ENCODE measurements at regions not wholly inside any gene's neighbourhood (a gene's known extent, or its start where the extent isn't known, plus 50 kb on each side); places are given as distances from the start of the nearest gene placed in this dataset.
"Not testable (repeated sequence)": the region's sequence is repeated elsewhere in the genome, so short reads cannot be mapped to it uniquely, and the experiment has no call there.

- H3K4me3 ChIP-seq (ENCODE audit: low read length in 2 of 2); CTCF ChIA-PET (ENCODE audit: partially characterized antibody); H3K27ac ChIP-seq (ENCODE audit: low read depth, low read length); H3K27ac Mint-ChIP-seq; H3K4me3 Mint-ChIP-seq; H3K4me1 ChIP-seq (ENCODE audit: insufficient read depth, low read length); H3K9me3 ChIP-seq (ENCODE audit: control insufficient read depth in 1 of 2, low read length in 2 of 2); intact Hi-C loops (cut with micrococcal nuclease); POLR2A ChIA-PET (ENCODE audit: partially characterized antibody); H3K36me3 Mint-ChIP-seq; DNase-seq; H3K36me3 ChIP-seq (ENCODE audit: insufficient read depth, low read length); H3K27me3 ChIP-seq (ENCODE audit: insufficient read depth, low read length); H3K4me1 Mint-ChIP-seq: not testable (repeated sequence)
- Mint-ChIP-seq H3K9me3 (peaks cover 2 to 10% (median 3%) of the 10 kb centered on the region in 8 donors), H3K27me3 (peaks cover 27 to 28% of the 10 kb centered on the region in 2 donors)
These were observed 67.0 kb upstream of the ARL15 start for GRCh38 chr5:54377339-54377738.

GRCh38 chr5:54370982-54371381 lies 60.6 kb upstream of the ARL15 start:
- Histone ChIP-seq H3K27ac (ENCODE audit: low read depth, low read length) (no peak overlapping the region), H3K27me3 (ENCODE audit: insufficient read depth, low read length) (no peaks in the 10 kb centered on the region), H3K4me1 (ENCODE audit: insufficient read depth, low read length) (no peaks in the 10 kb centered on the region), H3K9me3 (ENCODE audit: control insufficient read depth in 1 of 2, low read length in 2 of 2) (no peaks in the 10 kb centered on the region), H3K4me3 (ENCODE audit: low read length in 2 of 2) (no peak overlapping the region), H3K36me3 (ENCODE audit: insufficient read depth, low read length) (no peaks in the 10 kb centered on the region)
- no peaks in the 10 kb centered on the region for H3K36me3 Mint-ChIP-seq
- intact Hi-C loops (cut with micrococcal nuclease) = no loop called here
- POLR2A ChIA-PET (ENCODE audit: partially characterized antibody) = no interaction called here
- DNase-seq = no peak
- H3K4me3 Mint-ChIP-seq = no peak overlapping the region
- H3K9me3 Mint-ChIP-seq = peaks cover 0 to 4% (median 0%) of the 10 kb centered on the region in 8 donors
- CTCF ChIA-PET (ENCODE audit: partially characterized antibody) = no interaction called here
- H3K27ac Mint-ChIP-seq = no peak overlapping the region
- H3K27me3 Mint-ChIP-seq = peaks cover 13 to 19% of the 10 kb centered on the region in 2 donors
- H3K4me1 Mint-ChIP-seq = no peaks in the 10 kb centered on the region

GRCh38 chr5:54367844-54368243 lies 57.5 kb upstream of the ARL15 start:
- POLR2A ChIA-PET (ENCODE audit: partially characterized antibody) = interaction anchor here (1.0 kb wide), 1 partner anchor 471 kb away, joined by 3 read pairs; no protein-coding TSS in a partner anchor

GRCh38 chr5:54366707-54367106 lies 56.3 kb upstream of the ARL15 start:
- DNase-seq = no peak
- Histone ChIP-seq H3K36me3 (ENCODE audit: insufficient read depth, low read length) (no peaks in the 10 kb centered on the region), H3K9me3 (ENCODE audit: control insufficient read depth in 1 of 2, low read length in 2 of 2) (no peaks in the 10 kb centered on the region), H3K4me3 (ENCODE audit: low read length in 2 of 2) (no peak overlapping the region), H3K27me3 (ENCODE audit: insufficient read depth, low read length) (no peaks in the 10 kb centered on the region), H3K4me1 (ENCODE audit: insufficient read depth, low read length) (no peaks in the 10 kb centered on the region), H3K27ac (ENCODE audit: low read depth, low read length) (no peak overlapping the region)
- H3K27ac Mint-ChIP-seq = no peak overlapping the region
- H3K4me3 Mint-ChIP-seq = no peak overlapping the region
- POLR2A ChIA-PET (ENCODE audit: partially characterized antibody) = interaction anchor here (1.0 kb wide), 1 partner anchor 472 kb away, joined by 3 read pairs; no protein-coding TSS in a partner anchor
- intact Hi-C loops (cut with micrococcal nuclease) = no loop called here
- peaks cover 0 to 3% (median 0%) of the 10 kb centered on the region in 8 donors for H3K9me3 Mint-ChIP-seq
- peaks cover 12 to 17% of the 10 kb centered on the region in 2 donors for H3K27me3 Mint-ChIP-seq
- no peaks in the 10 kb centered on the region for H3K4me1 Mint-ChIP-seq
- CTCF ChIA-PET (ENCODE audit: partially characterized antibody) = interaction anchor here (0.9 to 1.1 kb wide), 2 partner anchors 60 to 123 kb away, joined by 3 read pairs; no protein-coding TSS in a partner anchor
- H3K36me3 Mint-ChIP-seq = no peaks in the 10 kb centered on the region

More at GRCh38 chr5:54367844-54368243, 57.5 kb upstream of the ARL15 start:
- Mint-ChIP-seq H3K9me3 (peaks cover 0 to 4% (median 0%) of the 10 kb centered on the region in 8 donors), H3K36me3 (no peaks in the 10 kb centered on the region), H3K27ac (no peak overlapping the region), H3K4me1 (no peaks in the 10 kb centered on the region), H3K27me3 (peaks cover 10 to 11% of the 10 kb centered on the region in 2 donors), H3K4me3 (no peak overlapping the region)
- intact Hi-C loops (cut with micrococcal nuclease) = no loop called here
- Histone ChIP-seq H3K27me3 (ENCODE audit: insufficient read depth, low read length) (no peaks in the 10 kb centered on the region), H3K4me3 (ENCODE audit: low read length in 2 of 2) (no peak overlapping the region), H3K27ac (ENCODE audit: low read depth, low read length) (no peak overlapping the region), H3K4me1 (ENCODE audit: insufficient read depth, low read length) (no peaks in the 10 kb centered on the region), H3K9me3 (ENCODE audit: control insufficient read depth in 1 of 2, low read length in 2 of 2) (no peaks in the 10 kb centered on the region), H3K36me3 (ENCODE audit: insufficient read depth, low read length) (no peaks in the 10 kb centered on the region)
- DNase-seq = no peak
- CTCF ChIA-PET (ENCODE audit: partially characterized antibody) = interaction anchor here (1.0 kb wide), 1 partner anchor 121 kb away, joined by 3 read pairs; no protein-coding TSS in a partner anchor

- Mint-ChIP-seq H3K36me3 (no peaks in the 10 kb centered on the region), H3K27ac (no peak overlapping the region)
These were observed 53.3 kb upstream of the ARL15 start for GRCh38 chr5:54363669-54364068.

GRCh38 chr5:54362992-54363625 lies 52.7 kb upstream of the ARL15 start:
- H3K27ac ChIP-seq (ENCODE audit: low read depth, low read length) = no peak overlapping the region
- Mint-ChIP-seq H3K27me3 (peaks cover 15 to 29% of the 10 kb centered on the region in 2 donors), H3K4me1 (no peaks in the 10 kb centered on the region), H3K9me3 (peaks cover 0 to 3% (median 0%) of the 10 kb centered on the region in 8 donors), H3K4me3 (no peak overlapping the region), H3K27ac (no peak overlapping the region), H3K36me3 (no peaks in the 10 kb centered on the region)
- DNase-seq = no peak
- no peaks in the 10 kb centered on the region for H3K4me1 ChIP-seq (ENCODE audit: insufficient read depth, low read length)
- H3K27me3 ChIP-seq (ENCODE audit: insufficient read depth, low read length) = no peaks in the 10 kb centered on the region
- H3K36me3 ChIP-seq (ENCODE audit: insufficient read depth, low read length) = no peaks in the 10 kb centered on the region
- no peak overlapping the region for H3K4me3 ChIP-seq (ENCODE audit: low read length in 2 of 2)
- intact Hi-C loops (cut with micrococcal nuclease) = no loop called here
- H3K9me3 ChIP-seq (ENCODE audit: control insufficient read depth in 1 of 2, low read length in 2 of 2) = no peaks in the 10 kb centered on the region
- CTCF ChIA-PET (ENCODE audit: partially characterized antibody) = no interaction called here
- POLR2A ChIA-PET (ENCODE audit: partially characterized antibody) = no interaction called here

More at GRCh38 chr5:54363669-54364068, 53.3 kb upstream of the ARL15 start:
- H3K27me3 ChIP-seq (ENCODE audit: insufficient read depth, low read length) = no peaks in the 10 kb centered on the region
- no peaks in the 10 kb centered on the region for H3K9me3 ChIP-seq (ENCODE audit: control insufficient read depth in 1 of 2, low read length in 2 of 2)
- no peaks in the 10 kb centered on the region for H3K4me1 ChIP-seq (ENCODE audit: insufficient read depth, low read length)
- no peak for DNase-seq
- Mint-ChIP-seq H3K4me3 (no peak overlapping the region), H3K9me3 (peaks cover 0 to 3% (median 0%) of the 10 kb centered on the region in 8 donors), H3K4me1 (no peaks in the 10 kb centered on the region), H3K27me3 (peaks cover 15 to 29% of the 10 kb centered on the region in 2 donors)
- intact Hi-C loops (cut with micrococcal nuclease) = no loop called here
- CTCF ChIA-PET (ENCODE audit: partially characterized antibody) = no interaction called here
- H3K36me3 ChIP-seq (ENCODE audit: insufficient read depth, low read length) = no peaks in the 10 kb centered on the region
- POLR2A ChIA-PET (ENCODE audit: partially characterized antibody) = no interaction called here
- H3K4me3 ChIP-seq (ENCODE audit: low read length in 2 of 2) = no peak overlapping the region
- H3K27ac ChIP-seq (ENCODE audit: low read depth, low read length) = no peak overlapping the region

GRCh38 chr5:54362434-54362833 lies 52.1 kb upstream of the ARL15 start:
- Histone ChIP-seq H3K4me1 (ENCODE audit: insufficient read depth, low read length) (no peaks in the 10 kb centered on the region), H3K9me3 (ENCODE audit: control insufficient read depth in 1 of 2, low read length in 2 of 2) (no peaks in the 10 kb centered on the region), H3K27ac (ENCODE audit: low read depth, low read length) (no peak overlapping the region), H3K36me3 (ENCODE audit: insufficient read depth, low read length) (no peaks in the 10 kb centered on the region), H3K27me3 (ENCODE audit: insufficient read depth, low read length) (no peaks in the 10 kb centered on the region), H3K4me3 (ENCODE audit: low read length in 2 of 2) (no peak overlapping the region)
- Mint-ChIP-seq H3K36me3 (no peaks in the 10 kb centered on the region), H3K9me3 (peaks cover 0 to 3% (median 0%) of the 10 kb centered on the region in 8 donors), H3K4me1 (no peaks in the 10 kb centered on the region), H3K4me3 (no peak overlapping the region), H3K27ac (no peak overlapping the region), H3K27me3 (peaks cover 19 to 29% of the 10 kb centered on the region in 2 donors)
- POLR2A ChIA-PET (ENCODE audit: partially characterized antibody) = no interaction called here
- CTCF ChIA-PET (ENCODE audit: partially characterized antibody) = no interaction called here
- DNase-seq = no peak
- intact Hi-C loops (cut with micrococcal nuclease) = no loop called here

All from CD4-positive, alpha-beta memory T cell (primary cell).